Stimulated activated naive B cell treated with anti-CD40 and anti-IgM and Interleukin-4, amounts not matched to agents 10 μg/mL and 1 μg/mL and 100 μg/mL, for 72 hours (primary cell): ENCODE measurements at regions not wholly inside any gene's neighbourhood (a gene's known extent, or its start where the extent isn't known, plus 50 kb on each side); places are given as distances from the start of the nearest gene placed in this dataset.
"Not testable (repeated sequence)": the region's sequence is repeated elsewhere in the genome, so short reads cannot be mapped to it uniquely, and the experiment has no call there.

Source experiments
- ATAC-seq, 2 donors: fragments of 150-1000 bp; cut with Tn5 transposase; replicated peaks; 2 replicates each; pipeline ENCODE4 v1.10.0; 2021; ENCODE audit warnings: moderate library complexity in 1 of 2
- DNase-seq: peaks from one replicate; pipeline ENCODE4 v3.0.0; 2021
- H3K27ac Mint-ChIP-seq: one replicate; pipeline ENCODE4 v1.8.0; 2022; ENCODE audit warnings: mild to moderate bottlenecking, mixed read lengths
- H3K27me3 Mint-ChIP-seq, 2 donors: one replicate each; pipeline ENCODE4 v1.8.0; 2022; ENCODE audit warnings: mixed read lengths in 2 of 2
- H3K36me3 Mint-ChIP-seq, 2 donors: one replicate each; pipeline ENCODE4 v1.8.0; 2022; ENCODE audit warnings: mixed read lengths in 2 of 2, mild to moderate bottlenecking in 1 of 2
- H3K4me1 Mint-ChIP-seq, 2 donors: one replicate each; pipeline ENCODE4 v1.8.0; 2022; ENCODE audit warnings: mixed read lengths in 2 of 2, mild to moderate bottlenecking in 1 of 2
- H3K4me3 Mint-ChIP-seq, 2 donors: one replicate each; pipeline ENCODE4 v1.8.0; 2022; ENCODE audit warnings: mild to moderate bottlenecking in 2 of 2, mixed read lengths in 2 of 2, moderate library complexity in 1 of 2
- H3K9me3 Mint-ChIP-seq, 2 donors: one replicate each; pipeline ENCODE4 v1.8.0; 2022; ENCODE audit warnings: mixed read lengths in 2 of 2, mild to moderate bottlenecking in 1 of 2

DNA sequence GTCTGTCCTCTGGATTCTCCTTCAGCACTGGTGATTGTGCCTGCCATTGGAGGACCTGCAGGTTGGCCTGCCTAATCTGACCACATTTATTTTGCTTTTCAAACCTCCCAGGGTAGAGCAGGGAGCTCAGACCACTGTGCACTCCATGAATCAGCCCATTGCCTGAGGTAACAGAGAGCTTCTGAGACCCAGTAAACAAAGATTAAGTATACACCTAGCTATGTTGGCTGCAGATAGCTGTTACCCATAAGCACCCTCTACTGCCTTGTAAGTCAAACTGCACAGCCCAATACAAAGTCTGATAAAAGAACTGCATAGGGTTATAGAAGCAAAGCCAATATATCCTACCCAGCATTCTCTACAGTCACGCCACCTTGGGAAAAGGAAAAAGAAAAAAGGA, 338.7 kb downstream of the HTR1B start:
- H3K4me1 Mint-ChIP-seq: no peaks in the 10 kb centered on the region
- H3K36me3 Mint-ChIP-seq: no peaks in the 10 kb centered on the region
- DNase-seq (no peak), ATAC-seq (no peak)
- H3K27me3 Mint-ChIP-seq: no peaks in the 10 kb centered on the region
- peaks cover 8 to 15% of the 10 kb centered on the region in 2 donors for H3K9me3 Mint-ChIP-seq
- no peak overlapping the region for H3K27ac Mint-ChIP-seq
- no peak overlapping the region for H3K4me3 Mint-ChIP-seq

DNA sequence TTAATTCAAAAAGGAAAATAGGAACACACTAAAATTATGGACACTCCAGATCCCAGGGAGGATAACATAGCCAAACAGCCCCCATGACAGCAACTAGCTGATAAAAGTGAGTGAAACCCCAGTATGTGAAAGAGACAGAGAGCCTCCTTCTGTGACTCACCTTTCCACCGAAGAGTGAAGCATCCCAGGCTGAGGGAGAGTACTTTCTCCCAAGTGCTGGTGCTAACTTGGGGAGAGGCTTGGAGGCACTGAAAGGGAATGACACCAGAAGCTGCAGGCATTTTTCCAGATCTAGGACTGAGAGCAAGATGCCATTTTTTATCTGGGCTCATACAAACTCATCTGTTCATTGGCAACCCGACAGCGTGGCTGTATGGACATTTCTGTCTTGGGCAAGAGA, 339.8 kb downstream of the HTR1B start:
- H3K27ac Mint-ChIP-seq: no peak overlapping the region
- no peaks in the 10 kb centered on the region for H3K4me1 Mint-ChIP-seq
- H3K9me3 Mint-ChIP-seq: peaks cover 8 to 15% of the 10 kb centered on the region in 2 donors
- ATAC-seq: no peak
- no peaks in the 10 kb centered on the region for H3K27me3 Mint-ChIP-seq
- H3K4me3 Mint-ChIP-seq: no peak overlapping the region
- H3K36me3 Mint-ChIP-seq: no peaks in the 10 kb centered on the region
- DNase-seq: no peak

DNA sequence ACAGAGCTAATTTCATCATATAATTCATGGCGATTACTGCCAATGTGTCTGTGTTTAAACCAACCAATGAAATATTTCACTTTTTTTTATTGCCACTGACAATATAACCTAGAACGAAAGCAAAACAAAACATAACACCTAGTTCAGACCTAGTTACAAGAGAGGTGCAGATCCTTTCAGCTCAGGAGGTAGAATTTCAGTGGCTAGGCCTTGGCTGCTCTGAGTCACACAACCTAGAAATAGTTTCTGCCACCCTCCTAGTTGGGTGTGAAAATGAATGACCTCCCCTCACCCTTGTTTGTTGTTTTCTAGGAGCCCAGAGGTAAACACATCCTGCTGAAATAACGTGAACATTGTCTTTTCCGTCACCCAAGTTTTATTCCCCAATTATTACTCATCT, 356.3 kb downstream of the HTR1B start:
- Mint-ChIP-seq H3K27me3 (no peaks in the 10 kb centered on the region), H3K4me3 (no peak overlapping the region), H3K4me1 (no peaks in the 10 kb centered on the region), H3K27ac (no peak overlapping the region), H3K9me3 (peaks cover 3 to 5% of the 10 kb centered on the region in 2 donors), H3K36me3 (no peaks in the 10 kb centered on the region)
- ATAC-seq (no peak), DNase-seq (no peak)

DNA sequence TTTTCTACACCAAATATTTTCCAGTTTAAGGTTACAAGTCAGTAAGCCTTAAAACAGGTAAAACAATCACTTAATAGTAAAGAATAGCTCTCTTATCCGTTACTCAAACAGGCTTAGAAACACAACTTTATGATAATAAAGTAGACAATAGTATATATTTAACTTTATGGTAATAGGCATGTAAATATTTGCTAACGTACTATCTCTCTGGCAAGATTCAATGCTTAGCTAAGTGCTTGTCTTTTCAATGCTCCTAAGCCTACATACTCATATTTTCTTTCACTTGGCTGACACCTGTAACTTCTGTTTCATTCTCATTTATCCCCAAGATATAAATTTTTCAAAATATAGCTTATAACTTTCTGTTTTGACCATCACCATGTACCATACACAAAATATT, 358.2 kb downstream of the HTR1B start:
- H3K4me3 Mint-ChIP-seq: no peak overlapping the region
- no peaks in the 10 kb centered on the region for H3K27me3 Mint-ChIP-seq
- no peak overlapping the region for H3K27ac Mint-ChIP-seq
- peaks cover 2 to 5% of the 10 kb centered on the region in 2 donors for H3K9me3 Mint-ChIP-seq
- H3K4me1 Mint-ChIP-seq: no peaks in the 10 kb centered on the region
- ATAC-seq (no peak), DNase-seq (no peak)
- H3K36me3 Mint-ChIP-seq: no peaks in the 10 kb centered on the region

DNA sequence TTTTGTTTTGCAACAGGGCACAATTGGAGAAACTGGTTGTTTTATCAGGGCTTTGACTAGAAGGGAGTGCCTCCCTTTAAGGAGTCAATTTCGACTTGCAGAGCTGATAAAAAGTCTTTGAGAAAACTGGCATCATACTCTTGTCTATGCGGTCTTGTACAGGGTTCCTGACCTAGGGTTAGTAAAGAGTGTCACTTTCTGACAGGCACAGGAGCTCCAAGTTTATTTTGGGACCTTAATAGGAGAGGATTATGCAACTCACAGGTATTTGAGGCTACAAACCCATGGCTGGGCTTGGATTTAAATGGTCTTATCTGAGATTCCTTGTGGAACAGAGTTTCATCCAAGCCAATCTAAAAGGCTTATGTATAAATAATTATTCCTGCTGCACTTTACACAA, 365.4 kb downstream of the HTR1B start:
- no peaks in the 10 kb centered on the region for H3K27me3 Mint-ChIP-seq
- ATAC-seq (no peak), DNase-seq (no peak)
- H3K27ac Mint-ChIP-seq: no peak overlapping the region
- no peaks in the 10 kb centered on the region for H3K9me3 Mint-ChIP-seq
- H3K4me1 Mint-ChIP-seq: no peaks in the 10 kb centered on the region
- no peaks in the 10 kb centered on the region for H3K36me3 Mint-ChIP-seq
- no peak overlapping the region for H3K4me3 Mint-ChIP-seq

DNA sequence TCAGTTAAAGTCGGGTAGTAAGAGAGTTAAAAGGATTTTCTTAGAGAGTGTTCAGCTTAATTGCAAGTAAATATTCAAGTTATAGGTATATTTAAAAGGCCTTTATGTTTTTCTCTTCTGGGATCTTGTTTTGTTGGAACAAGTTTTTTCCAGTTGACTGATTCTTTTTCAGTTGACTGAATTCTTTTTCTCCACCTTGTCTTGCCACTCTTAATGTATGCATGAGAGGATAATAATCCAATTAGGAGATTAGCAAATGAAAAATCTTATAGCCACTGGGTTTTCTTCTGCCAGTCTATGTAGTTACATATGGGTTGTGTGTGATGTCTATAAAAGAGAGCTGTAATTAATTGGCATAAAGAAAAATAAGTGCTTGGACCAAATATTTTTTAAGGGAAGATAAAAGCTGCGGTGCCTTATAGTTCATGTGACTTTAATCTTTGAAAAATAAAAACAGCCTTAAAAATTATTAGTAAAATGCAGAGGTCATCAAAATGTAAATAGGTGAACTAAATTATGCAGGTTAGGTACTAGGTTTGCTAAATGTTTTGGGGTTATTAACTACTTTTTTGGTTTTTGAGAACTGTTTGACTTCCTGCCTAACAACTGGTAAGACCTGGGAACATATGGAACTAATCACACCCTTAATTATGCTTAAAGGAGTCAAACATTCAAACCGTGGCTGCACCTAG, 367.2 kb downstream of the HTR1B start:
- no peak overlapping the region for H3K4me3 Mint-ChIP-seq
- peaks cover 0 to 1% of the 10 kb centered on the region in 2 donors for H3K9me3 Mint-ChIP-seq
- no peak for ATAC-seq
- H3K27me3 Mint-ChIP-seq: no peaks in the 10 kb centered on the region
- no peak overlapping the region for H3K27ac Mint-ChIP-seq
- no peak for DNase-seq
- no peaks in the 10 kb centered on the region for H3K36me3 Mint-ChIP-seq
- no peaks in the 10 kb centered on the region for H3K4me1 Mint-ChIP-seq

DNA sequence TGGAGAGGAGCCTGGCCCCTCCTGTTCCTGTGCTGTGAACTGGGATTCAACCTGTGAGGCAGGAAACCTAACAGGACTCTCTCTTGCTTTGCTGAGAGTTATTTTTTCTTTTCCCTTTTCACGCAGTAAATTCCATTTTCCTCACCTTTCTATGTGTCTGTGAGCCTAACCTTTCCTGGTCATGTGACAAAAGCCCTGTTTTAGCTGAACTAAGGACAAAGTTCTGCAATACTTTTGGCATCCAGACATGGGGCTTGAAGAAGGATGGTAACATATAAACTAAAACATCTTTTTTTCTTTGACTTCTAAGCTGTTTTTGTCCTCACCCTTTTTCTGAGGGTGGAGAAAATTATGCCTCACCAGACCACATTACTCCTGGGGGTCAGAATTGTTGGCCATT, 368.5 kb downstream of the HTR1B start:
- H3K27ac Mint-ChIP-seq: no peak overlapping the region
- H3K4me1 Mint-ChIP-seq: no peaks in the 10 kb centered on the region
- no peaks in the 10 kb centered on the region for H3K36me3 Mint-ChIP-seq
- peaks cover 1 to 2% of the 10 kb centered on the region in 2 donors for H3K9me3 Mint-ChIP-seq
- no peak overlapping the region for H3K4me3 Mint-ChIP-seq
- ATAC-seq: no peak
- H3K27me3 Mint-ChIP-seq: no peaks in the 10 kb centered on the region
- DNase-seq: no peak

DNA sequence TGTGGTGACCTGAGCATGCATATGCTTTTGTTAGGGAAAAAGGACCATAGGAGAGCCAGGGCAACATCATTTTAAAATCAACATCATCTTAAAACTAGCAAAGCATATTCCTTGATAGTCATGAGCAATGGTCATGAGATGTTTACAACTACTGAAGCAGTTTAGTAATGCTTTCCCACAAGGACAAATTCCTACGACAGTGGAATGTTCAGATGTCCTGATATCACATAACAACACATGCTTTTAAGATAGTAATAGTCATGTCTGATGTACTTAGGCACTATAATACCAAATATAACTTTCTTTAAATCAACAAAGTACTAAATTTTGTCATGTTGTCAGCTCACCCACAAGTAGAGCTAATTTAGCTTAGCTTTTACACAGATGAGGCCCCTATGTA, 370.3 kb downstream of the HTR1B start:
- Mint-ChIP-seq H3K4me1 (no peaks in the 10 kb centered on the region), H3K27me3 (no peaks in the 10 kb centered on the region), H3K9me3 (peaks cover 1 to 5% of the 10 kb centered on the region in 2 donors), H3K4me3 (no peak overlapping the region), H3K36me3 (no peaks in the 10 kb centered on the region), H3K27ac (no peak overlapping the region)
- DNase-seq (no peak), ATAC-seq (no peak)

DNA sequence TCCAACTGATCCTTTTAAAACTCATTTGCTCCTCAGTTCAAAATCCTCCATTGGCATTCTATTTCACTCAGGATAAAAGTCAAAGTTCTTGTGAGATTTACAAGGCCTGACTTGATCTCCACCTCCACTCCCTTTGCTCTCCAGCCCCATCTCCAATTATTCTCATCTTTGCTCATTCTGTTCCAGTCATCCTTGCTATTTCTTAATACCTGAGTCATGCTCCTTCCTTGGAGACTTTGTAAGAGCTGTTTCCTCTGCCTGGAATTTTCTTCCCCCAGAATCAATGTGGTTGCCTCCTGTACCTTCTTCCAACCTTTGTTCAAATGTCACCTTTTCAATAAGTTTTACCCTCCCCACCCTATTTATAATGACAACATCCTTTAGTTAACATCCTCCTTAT, 373.5 kb downstream of the HTR1B start:
- Mint-ChIP-seq H3K36me3 (no peaks in the 10 kb centered on the region), H3K4me1 (no peaks in the 10 kb centered on the region), H3K9me3 (peaks cover 4 to 5% of the 10 kb centered on the region in 2 donors), H3K27me3 (no peaks in the 10 kb centered on the region), H3K4me3 (no peak overlapping the region), H3K27ac (no peak overlapping the region)
- ATAC-seq: no peak
- no peak for DNase-seq

DNA sequence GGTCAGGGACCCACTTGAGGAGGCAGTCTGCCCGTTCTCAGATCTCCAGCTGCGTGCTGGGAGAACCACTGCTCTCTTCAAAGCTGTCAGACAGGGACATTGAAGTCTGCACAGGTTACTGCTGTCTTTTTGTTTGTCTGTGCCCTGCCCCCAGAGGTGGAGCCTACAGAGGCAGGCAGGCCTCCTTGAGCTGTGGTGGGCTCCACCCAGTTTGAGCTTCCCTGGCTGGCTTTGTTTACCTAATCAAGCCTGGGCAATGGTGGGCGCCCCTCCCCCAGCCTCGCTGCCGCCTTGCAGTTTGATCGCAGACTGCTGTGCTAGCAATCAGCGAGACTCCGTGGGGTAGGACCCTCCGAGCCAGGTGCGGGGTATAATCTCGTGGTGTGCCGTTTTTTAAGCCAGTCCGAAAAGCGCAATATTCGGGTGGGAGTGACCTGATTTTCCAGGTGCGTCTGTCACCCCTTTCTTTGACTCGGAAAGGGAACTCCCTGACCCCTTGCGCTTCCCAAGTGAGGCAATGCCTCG, 375.4 kb downstream of the HTR1B start:
- not testable (repeated sequence) for H3K27ac Mint-ChIP-seq, H3K9me3 Mint-ChIP-seq, H3K4me3 Mint-ChIP-seq, H3K4me1 Mint-ChIP-seq, DNase-seq, H3K36me3 Mint-ChIP-seq, H3K27me3 Mint-ChIP-seq, ATAC-seq

DNA sequence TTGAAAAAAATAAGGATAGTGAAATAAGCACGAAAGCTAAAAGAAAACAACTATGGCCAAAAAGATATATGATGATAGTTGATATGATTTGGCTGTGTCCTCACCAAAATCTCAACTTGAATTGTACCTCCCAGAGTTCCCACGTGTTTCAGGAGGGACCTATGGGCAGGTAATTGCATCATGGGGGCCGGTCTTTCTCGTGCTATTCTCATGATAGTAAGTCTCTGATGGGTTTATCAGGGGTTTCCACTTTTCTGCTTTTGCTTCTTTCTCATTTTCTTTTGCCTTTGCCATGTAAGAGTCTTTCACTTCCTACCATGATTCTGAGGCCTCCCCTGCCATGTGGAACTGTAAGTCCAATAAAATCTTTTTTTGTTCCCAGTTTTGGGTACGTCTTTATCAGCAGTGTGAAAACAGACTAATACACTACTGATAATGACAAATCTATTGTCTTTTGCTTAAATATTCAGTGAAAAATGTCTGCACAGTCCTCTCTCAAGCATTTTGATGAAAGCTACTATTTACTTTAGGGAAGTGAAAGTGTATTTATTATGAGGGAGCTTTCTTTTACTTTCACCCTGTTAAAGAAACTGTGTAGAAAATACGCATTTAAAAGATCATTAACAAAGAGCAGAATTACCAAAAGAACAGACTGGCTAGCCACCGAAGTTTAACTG, 389.1 kb downstream of the HTR1B start:
- Mint-ChIP-seq H3K4me1 (no peaks in the 10 kb centered on the region), H3K36me3 (no peaks in the 10 kb centered on the region)

DNA sequence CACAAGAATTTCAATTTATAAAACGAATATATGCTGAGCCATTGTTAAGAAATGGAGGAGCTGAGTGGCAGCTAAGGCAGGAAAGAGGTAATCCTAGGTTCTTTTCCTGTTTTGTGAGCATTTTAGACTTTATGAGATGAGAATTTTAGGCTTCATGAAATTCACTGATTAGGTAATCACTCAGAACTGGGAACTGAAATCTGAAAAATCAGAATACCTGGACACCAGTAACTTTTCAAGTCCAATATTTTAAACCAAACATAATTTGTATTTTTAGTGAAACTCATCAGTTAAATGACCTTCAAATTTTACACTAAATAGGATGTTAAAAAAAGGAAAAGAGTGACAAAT, 389.9 kb downstream of the HTR1B start:
- H3K4me1 Mint-ChIP-seq: no peaks in the 10 kb centered on the region
- no peak overlapping the region for H3K4me3 Mint-ChIP-seq
- H3K27me3 Mint-ChIP-seq: no peaks in the 10 kb centered on the region
- no peak for DNase-seq
- H3K36me3 Mint-ChIP-seq: no peaks in the 10 kb centered on the region
- H3K27ac Mint-ChIP-seq: no peak overlapping the region
- no peak for ATAC-seq
- H3K9me3 Mint-ChIP-seq: peaks cover 0 to 8% of the 10 kb centered on the region in 2 donors

More for the DNA sequence above, 389.1 kb downstream of the HTR1B start:
- Mint-ChIP-seq H3K27ac (no peak overlapping the region), H3K9me3 (peaks cover 0 to 7% of the 10 kb centered on the region in 2 donors), H3K4me3 (no peak overlapping the region), H3K27me3 (no peaks in the 10 kb centered on the region)
- no peak for ATAC-seq
- DNase-seq: no peak

DNA sequence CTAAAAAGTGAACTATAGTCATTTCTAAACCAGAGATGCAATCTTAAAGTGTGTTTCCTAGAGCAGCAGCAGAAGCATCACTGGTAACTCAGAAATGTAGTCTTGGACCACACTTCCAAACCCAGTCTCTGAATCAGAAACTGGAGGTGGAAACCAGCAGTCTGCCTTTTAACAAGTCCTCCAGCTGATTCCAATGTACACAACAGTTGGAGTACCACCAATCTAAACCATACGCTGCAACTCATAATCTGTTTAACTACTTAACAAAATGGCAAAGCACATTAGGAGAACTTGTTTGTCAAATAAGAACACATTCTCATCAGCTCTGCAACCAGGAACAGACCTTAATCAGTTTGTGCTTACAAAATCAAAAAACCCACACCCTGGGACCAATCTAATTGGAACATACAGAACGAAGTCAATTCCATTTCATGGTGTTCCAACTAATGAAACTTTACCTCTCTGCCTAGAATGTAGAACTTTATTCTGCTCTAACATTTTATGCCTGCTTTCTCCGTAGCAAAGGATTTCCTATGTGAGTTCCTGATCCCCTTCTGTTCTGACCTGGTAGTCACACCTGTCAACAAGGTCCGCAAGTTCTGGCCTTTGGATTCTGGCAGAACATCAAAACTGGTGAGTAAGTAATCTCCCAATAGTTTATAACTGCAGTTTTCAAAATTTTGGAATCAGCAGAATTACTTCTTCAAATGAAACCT, 390.4 kb downstream of the HTR1B start:
- Mint-ChIP-seq H3K27me3 (no peaks in the 10 kb centered on the region), H3K9me3 (peaks cover 0 to 10% of the 10 kb centered on the region in 2 donors), H3K4me3 (no peak overlapping the region), H3K27ac (no peak overlapping the region), H3K4me1 (no peaks in the 10 kb centered on the region), H3K36me3 (no peaks in the 10 kb centered on the region)
- ATAC-seq: no peak
- no peak for DNase-seq

DNA sequence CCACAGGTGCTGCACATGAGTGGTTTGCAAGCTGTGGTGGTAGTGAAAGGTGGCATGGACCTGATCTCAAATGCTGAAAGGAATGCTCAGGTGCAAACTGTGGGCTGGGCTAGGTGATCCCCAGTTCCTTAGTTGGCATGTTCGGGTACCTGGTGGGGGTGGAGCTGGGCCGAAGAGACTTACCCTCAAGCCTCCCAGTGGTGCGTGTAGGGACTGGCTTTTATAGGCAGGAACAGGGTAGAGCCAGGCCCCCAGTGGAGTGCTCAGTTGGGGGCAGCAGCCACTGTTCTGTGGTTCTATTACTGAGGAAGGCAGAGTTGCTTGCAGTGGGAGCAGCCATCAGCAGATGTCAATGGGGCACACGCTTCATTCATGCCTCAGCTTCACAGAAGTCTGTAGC, 399.8 kb downstream of the HTR1B start:
- no peaks in the 10 kb centered on the region for H3K27me3 Mint-ChIP-seq
- H3K4me1 Mint-ChIP-seq: no peaks in the 10 kb centered on the region
- DNase-seq: no peak
- no peaks in the 10 kb centered on the region for H3K36me3 Mint-ChIP-seq
- no peak for ATAC-seq
- H3K4me3 Mint-ChIP-seq: no peak overlapping the region
- H3K27ac Mint-ChIP-seq: no peak overlapping the region
- peaks cover 0 to 6% of the 10 kb centered on the region in 2 donors for H3K9me3 Mint-ChIP-seq

DNA sequence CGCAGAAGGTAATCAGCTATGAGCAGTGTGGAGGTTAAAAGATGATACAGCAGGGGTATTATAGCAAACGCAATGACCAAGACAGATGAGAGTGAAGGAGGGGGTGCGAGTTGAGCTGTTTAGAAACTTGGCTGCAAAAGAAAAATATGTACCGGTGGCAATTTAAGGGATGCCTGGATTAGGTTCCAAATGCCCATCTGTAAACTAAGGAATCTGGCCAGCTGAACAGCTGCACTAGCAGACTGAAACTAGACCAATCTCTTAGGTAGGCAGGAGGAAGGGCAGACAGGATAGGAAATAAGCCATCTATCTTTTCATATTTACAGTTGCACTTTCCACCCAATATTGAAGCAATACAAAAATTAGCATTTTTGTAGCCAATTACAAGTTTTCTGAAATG, 407.6 kb downstream of the HTR1B start:
- no peak for DNase-seq
- Mint-ChIP-seq H3K27ac (no peak overlapping the region), H3K9me3 (peaks cover 5 to 15% of the 10 kb centered on the region in 2 donors), H3K27me3 (no peaks in the 10 kb centered on the region), H3K36me3 (no peaks in the 10 kb centered on the region), H3K4me3 (no peak overlapping the region), H3K4me1 (no peaks in the 10 kb centered on the region)
- ATAC-seq: no peak
